NK-92 treated with Interleukin-12 subunit alpha and Interleukin-12 subunit beta, amount 100 ng/mL, for 24 hours (cell line): ENCODE measurements at regions not wholly inside any gene's neighbourhood (a gene's known extent, or its start where the extent isn't known, plus 50 kb on each side); places are given as distances from the start of the nearest gene placed in this dataset.
"Not testable (repeated sequence)": the region's sequence is repeated elsewhere in the genome, so short reads cannot be mapped to it uniquely, and the experiment has no call there.

ENCODE experiments used
- DNase-seq: peaks from one replicate; lab custom pipeline; 2025; lab: John Stamatoyannopoulos, UW

- DNase-seq, result no peak
Measured at GRCh38 chr13:48808683-48809082, 155.0 kb downstream of the CYSLTR2 start.

- no peak for DNase-seq
Measured at GRCh38 chr13:48810013-48810412, 156.3 kb downstream of the CYSLTR2 start.

- DNase-seq, result no peak
Measured at GRCh38 chr13:48813518-48813917, 159.8 kb downstream of the CYSLTR2 start.

GRCh38 chr13:48816700-48817099, 159.0 kb upstream of the FNDC3A start:
- no peak for DNase-seq

- no peak for DNase-seq
Measured at GRCh38 chr13:48817166-48817802, 158.4 kb upstream of the FNDC3A start.

GRCh38 chr13:48818495-48819356, 157.0 kb upstream of the FNDC3A start:
- no peak for DNase-seq

GRCh38 chr13:48819376-48819775, 156.3 kb upstream of the FNDC3A start:
- DNase-seq, result no peak

- DNase-seq, result no peak
Measured at GRCh38 chr13:48819899-48820298, 155.8 kb upstream of the FNDC3A start.

- not testable (repeated sequence) for DNase-seq
Measured at GRCh38 chr13:48823526-48823925, 152.2 kb upstream of the FNDC3A start.

- no peak for DNase-seq
Measured at GRCh38 chr13:48826039-48826438, 149.7 kb upstream of the FNDC3A start.

GRCh38 chr13:48826922-48827454, 148.7 kb upstream of the FNDC3A start:
- DNase-seq, result not testable (repeated sequence)

- DNase-seq, result no peak
Measured at GRCh38 chr13:48827709-48828108, 148.0 kb upstream of the FNDC3A start.

GRCh38 chr13:48828962-48829411, 146.7 kb upstream of the FNDC3A start:
- no peak for DNase-seq

GRCh38 chr13:48829536-48829935, 146.2 kb upstream of the FNDC3A start:
- no peak for DNase-seq

- DNase-seq, result no peak
Measured at GRCh38 chr13:48831248-48831647, 144.5 kb upstream of the FNDC3A start.

GRCh38 chr13:48833412-48833811, 142.3 kb upstream of the FNDC3A start:
- no peak for DNase-seq

- not testable (repeated sequence) for DNase-seq
Measured at GRCh38 chr13:48835326-48835725, 140.4 kb upstream of the FNDC3A start.

- DNase-seq, result no peak
Measured at GRCh38 chr13:48838193-48838973, 137.3 kb upstream of the FNDC3A start.

- DNase-seq, result no peak
Measured at GRCh38 chr13:48839171-48839570, 136.5 kb upstream of the FNDC3A start.

GRCh38 chr13:48840366-48840765, 135.3 kb upstream of the FNDC3A start:
- DNase-seq, result no peak

- no peak for DNase-seq
Measured at GRCh38 chr13:48842316-48842715, 133.4 kb upstream of the FNDC3A start.
